Right renal pelvis (tissue), 4 donors: ENCODE measurements at regions not wholly inside any gene's neighbourhood (a gene's known extent, or its start where the extent isn't known, plus 50 kb on each side); places are given as distances from the start of the nearest gene placed in this dataset.

ENCODE experiments used
- DNase-seq, 4 donors: peaks; one replicate each; pipeline ENCODE4 v3.0.0-alpha.2; 2013; ENCODE audit warnings: low read depth in 4 of 4, low spot score in 3 of 4, missing footprints in 1 of 4

DNA sequence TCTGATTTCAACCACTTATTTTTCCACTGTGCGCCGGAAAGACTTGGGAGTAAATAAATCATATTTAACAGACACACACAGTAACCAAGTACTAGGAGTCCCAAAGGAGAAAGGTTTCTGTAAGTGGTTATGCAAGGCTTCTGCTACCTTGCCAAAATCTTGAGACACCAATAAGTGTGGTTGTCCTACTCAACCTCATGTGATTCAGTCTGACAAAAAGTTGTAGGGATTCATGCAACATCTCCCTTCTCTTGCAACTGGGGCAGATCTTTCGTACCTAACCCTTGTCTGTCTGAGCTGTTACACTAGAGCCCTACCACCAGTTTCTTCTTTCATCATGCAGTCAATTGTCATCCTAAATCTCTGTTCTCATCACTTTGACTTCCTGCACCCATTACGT is 69.9 kb upstream of the NUDT7 start:
- no peak for DNase-seq

DNA sequence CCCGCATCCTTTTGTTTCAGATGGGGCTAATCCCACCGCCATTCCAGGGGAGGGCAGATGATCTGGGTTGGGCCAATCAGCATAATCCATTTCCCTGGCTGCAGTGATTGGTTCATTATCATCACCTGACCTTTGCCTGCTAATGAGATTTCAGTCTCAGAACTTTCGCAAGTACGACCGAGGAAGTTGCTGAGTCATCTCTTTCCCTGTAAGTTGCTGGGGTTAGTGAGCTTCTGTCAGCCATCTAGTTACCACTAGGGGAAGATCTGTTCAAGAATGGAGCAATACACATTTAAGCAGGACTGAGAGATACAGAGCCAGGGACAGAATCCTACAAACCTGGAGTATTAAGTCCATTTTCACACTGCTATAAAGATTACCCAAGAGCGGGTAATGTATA is 65.3 kb upstream of the NUDT7 start:
- DNase-seq: no peak

DNA sequence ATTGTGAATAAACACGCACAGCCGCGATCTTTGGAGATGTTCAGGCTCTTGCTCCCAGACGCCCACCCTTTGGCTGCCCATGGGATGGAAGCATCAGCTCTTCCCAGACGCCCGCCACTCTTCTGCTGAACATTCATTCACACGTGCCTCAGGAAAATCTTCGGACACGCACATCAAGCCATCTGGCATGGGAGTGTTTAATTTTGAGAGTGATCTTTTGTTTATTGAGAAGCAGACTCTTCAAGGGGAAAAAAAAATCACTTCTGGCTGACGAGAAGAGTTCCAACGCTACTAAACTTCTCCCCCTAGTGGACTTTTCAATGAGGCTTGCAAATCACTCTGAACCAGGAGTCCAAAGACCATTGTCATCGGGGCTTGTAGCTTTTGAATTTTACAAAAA is 62.0 kb upstream of the NUDT7 start:
- peak; percentile 30 to 40 (median 38) for DNase-seq

DNA sequence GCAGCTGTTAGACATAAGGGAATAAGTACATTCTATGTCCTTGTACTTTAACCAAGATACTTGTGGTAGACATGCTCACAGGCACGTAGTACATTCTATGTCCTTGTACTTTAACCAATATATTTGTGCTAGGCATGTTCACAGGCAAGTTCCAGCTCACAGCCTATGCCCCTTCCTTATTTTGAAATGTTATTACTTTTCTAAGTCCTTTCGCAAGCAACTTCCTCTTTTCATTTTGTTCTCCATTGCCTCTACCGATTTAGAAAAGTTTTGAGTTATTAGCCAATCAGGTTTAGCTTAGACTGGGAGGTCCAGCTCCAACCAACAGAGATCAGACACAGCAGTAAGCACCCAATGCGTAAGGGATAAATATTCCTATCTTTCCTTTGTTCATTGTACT is 60.1 kb upstream of the NUDT7 start:
- DNase-seq: no peak

DNA sequence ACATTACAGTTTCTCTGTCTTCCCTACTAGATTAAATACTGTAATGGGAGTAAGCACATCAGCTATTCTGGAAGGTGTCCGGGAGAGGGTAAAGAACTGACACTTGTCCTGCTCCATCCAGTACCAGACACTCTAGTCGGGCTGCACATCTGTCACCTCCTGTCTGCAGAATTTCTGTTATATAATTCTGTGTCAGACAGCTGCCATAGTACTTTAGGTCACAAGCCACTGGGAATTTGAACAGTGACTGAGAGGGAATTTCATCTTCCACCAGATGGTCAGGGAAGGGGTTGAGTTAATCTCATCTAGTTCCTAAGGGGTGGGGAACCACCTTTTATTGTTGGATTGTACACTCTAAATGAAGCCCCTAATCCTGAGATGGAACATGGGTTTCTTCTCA is 58.6 kb upstream of the NUDT7 start:
- DNase-seq: no peak

DNA sequence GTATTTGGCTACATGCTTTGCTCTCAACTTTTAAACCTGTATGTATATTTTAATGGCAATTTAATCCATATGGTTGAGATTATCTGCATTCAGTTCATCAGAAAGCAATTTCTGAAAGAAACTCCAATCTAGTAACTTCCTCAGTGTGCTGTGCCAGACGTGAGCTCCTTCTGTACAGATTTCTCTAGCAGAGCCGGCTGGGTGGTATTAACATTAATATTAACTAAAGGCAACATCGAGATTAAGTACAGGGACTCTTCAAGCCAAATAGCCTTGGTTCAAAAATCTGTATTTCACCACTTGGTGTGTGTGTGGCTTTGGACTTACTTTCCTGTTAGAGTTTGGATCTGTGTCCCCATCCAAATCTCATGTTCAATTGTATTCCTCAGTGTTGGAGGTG is 55.5 kb upstream of the NUDT7 start:
- DNase-seq: no peak

DNA sequence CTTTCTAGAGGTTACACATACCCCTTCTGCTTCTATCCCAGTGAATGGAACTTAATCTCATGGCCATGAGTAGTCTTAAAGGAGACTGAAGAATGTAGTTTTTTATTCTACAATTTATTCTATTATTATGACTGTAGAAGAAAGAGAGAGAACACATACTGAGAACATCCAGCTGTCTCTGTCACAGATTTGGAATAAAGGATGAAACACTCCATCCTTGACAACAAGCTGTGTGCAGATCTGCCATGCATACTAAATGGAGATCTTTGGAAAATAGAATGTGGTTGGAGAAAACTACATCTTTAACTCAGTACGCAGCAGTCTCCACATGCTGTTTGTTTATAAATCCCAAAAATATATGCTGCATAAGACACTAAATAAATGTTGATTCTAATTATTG is 54.1 kb upstream of the NUDT7 start:
- DNase-seq: peak in 1 of 4 donors; percentile 9

DNA sequence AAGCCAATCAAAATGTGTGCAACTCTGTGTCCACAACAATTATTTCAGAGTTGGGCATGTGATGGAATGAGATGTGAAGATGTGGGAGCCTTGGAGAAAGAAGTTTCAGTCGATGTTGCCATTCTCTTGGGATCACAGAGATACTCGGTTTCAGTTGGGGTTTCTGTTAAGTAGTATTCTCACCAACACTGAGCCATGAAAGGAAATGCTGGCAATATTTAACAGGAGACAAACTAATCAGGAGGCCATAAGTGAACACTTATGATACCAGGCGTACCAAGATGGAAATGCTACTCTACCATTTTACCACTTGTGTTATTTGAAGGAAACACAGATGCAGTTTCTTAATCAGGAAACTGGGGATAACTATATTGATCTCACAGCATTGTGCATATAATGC is 53.3 kb upstream of the NUDT7 start:
- no peak for DNase-seq
